Smooth muscle cell (in vitro differentiated cells): ENCODE measurements at regions not wholly inside any gene's neighbourhood (a gene's known extent, or its start where the extent isn't known, plus 50 kb on each side); places are given as distances from the start of the nearest gene placed in this dataset.

Experiments
- DNase-seq: peaks from one replicate; lab custom pipeline; 2025; ENCODE audit not compliant: unreplicated experiment; lab: John Stamatoyannopoulos, UW
- H2AFZ ChIP-seq: fragments of 200-600 bp; sonication (generic); 2 replicates; pipeline ENCODE4 v1.6.0; 2016; ENCODE audit warnings: antibody characterized with exemption, low read depth, mild to moderate bottlenecking
- H3F3A ChIP-seq: fragments of 200-600 bp; sonication (generic); 2 replicates; pipeline ENCODE4 v1.6.0; 2017; ENCODE audit warnings: antibody characterized with exemption, low read depth
- H3K27ac ChIP-seq: fragments of 200-600 bp; sonication (generic); 2 replicates; pipeline ENCODE4 v1.5.1; 2016; ENCODE audit warnings: low read depth, mild to moderate bottlenecking
- H3K27me3 ChIP-seq: fragments of 200-600 bp; sonication (generic); 2 replicates; pipeline ENCODE4 v1.6.1; 2016; ENCODE audit warnings: low read depth, mild to moderate bottlenecking
- H3K36me3 ChIP-seq: fragments of 200-600 bp; sonication (generic); 2 replicates; pipeline ENCODE4 v1.5.1; 2016; ENCODE audit warnings: low read depth
- H3K4me1 ChIP-seq: fragments of 200-600 bp; sonication (generic); 2 replicates; pipeline ENCODE4 v1.5.1; 2016; ENCODE audit warnings: low read depth
- H3K4me2 ChIP-seq: fragments of 200-600 bp; sonication (generic); 2 replicates; pipeline ENCODE4 v1.6.0; 2016; ENCODE audit warnings: mild to moderate bottlenecking
- H3K4me3 ChIP-seq: fragments of 200-600 bp; sonication (generic); 2 replicates; pipeline ENCODE4 v1.5.1; 2016; ENCODE audit warnings: mild to moderate bottlenecking
- H3K79me2 ChIP-seq: fragments of 200-600 bp; sonication (generic); 2 replicates; pipeline ENCODE4 v1.6.0; 2016; ENCODE audit warnings: low read depth, mild to moderate bottlenecking
- H3K9ac ChIP-seq: fragments of 200-600 bp; sonication (generic); 2 replicates; pipeline ENCODE4 v1.6.0; 2016; ENCODE audit warnings: low read depth
- H3K9me3 ChIP-seq: fragments of 200-600 bp; sonication (generic); replicated peaks from 2 replicates; pipeline ENCODE4 v1.5.1; 2016; ENCODE audit warnings: low read depth
- H4K20me1 ChIP-seq: fragments of 200-600 bp; sonication (generic); 2 replicates; pipeline ENCODE4 v1.6.0; 2016; ENCODE audit warnings: low read depth
- CTCF ChIP-seq: fragments of 200-600 bp; sonication (generic); IDR thresholded peaks from 2 replicates; pipeline ENCODE4 v1.5.1; 2017; ENCODE audit warnings: borderline replicate concordance, mild to moderate bottlenecking, antibody characterized with exemption; ENCODE audit not compliant: insufficient read depth, poor library complexity, severe bottlenecking
- WGBS: methylation state at CpG from one replicate; pipeline ENCODE4 v1.1.7; 2016; ENCODE audit warnings: low lambda C conversion rate; 5-methylcytosine and 5-hydroxymethylcytosine counted together

DNA sequence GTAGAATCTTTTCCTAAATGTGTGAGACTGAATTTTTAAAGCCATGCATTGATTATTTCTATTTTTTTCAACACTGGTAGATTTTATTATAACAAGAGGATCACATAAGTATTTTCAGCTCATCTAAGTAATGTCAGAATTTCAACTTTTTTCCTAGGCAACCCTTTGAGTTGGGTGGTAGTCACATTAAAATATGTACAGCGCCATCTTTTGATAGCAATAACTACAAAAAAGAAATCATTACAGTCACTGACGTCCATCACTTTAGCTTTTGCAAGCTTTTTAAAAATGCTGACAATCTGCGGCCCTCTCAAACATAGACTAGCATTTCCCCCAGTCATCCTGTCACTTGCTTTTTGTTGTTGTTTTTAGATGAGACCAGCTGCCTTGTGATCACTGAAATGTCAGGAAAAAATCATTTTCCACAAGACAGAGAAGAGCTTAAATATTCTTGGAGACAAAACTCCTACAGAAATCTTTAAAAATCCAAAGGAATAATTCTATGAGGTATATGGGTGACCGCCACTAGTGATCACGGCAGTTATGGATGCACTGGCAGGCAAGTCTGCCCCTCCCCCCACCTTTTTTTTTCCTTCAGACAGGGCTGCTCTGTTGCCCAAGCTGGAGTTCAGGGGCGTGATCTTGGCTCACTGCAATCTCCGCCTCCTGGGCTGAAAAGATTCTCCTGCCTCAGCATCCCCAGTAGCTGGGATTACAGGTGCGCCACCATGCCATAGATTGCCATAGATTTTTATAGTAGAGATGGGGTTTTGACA, 384.0 kb upstream of the KCNMB2 start:
- H3K79me2 ChIP-seq = no peaks in the 10 kb centered on the region
- DNase-seq = no peak
- H3K4me3 ChIP-seq = no peak overlapping the region
- peaks cover 3% of the 10 kb centered on the region for H3K4me1 ChIP-seq
- no peaks in the 10 kb centered on the region for H3K9me3 ChIP-seq
- WGBS = 93% methylated on average over 8 of the region's 8 CpGs
- TF ChIP-seq CTCF = no peak
- no peaks in the 10 kb centered on the region for H4K20me1 ChIP-seq
- H3K9ac ChIP-seq = no peak overlapping the region
- no peaks in the 10 kb centered on the region for H3K27me3 ChIP-seq
- no peak overlapping the region for H3K4me2 ChIP-seq
- H3F3A ChIP-seq = no peaks in the 10 kb centered on the region
- no peak overlapping the region for H3K27ac ChIP-seq
- H2AFZ ChIP-seq = no peak overlapping the region
- no peaks in the 10 kb centered on the region for H3K36me3 ChIP-seq

- Histone ChIP-seq H3K27me3 (no peaks in the 10 kb centered on the region), H3K27ac (no peak overlapping the region), H2AFZ (no peak overlapping the region), H3K9ac (no peak overlapping the region), H3F3A (no peaks in the 10 kb centered on the region), H4K20me1 (no peaks in the 10 kb centered on the region), H3K36me3 (no peaks in the 10 kb centered on the region), H3K4me1 (no peaks in the 10 kb centered on the region), H3K4me3 (no peak overlapping the region), H3K79me2 (no peaks in the 10 kb centered on the region), H3K4me2 (no peak overlapping the region), H3K9me3 (no peaks in the 10 kb centered on the region)
- no peak for TF ChIP-seq CTCF
- DNase-seq = no peak
Measured at GRCh38 chr3:178152988-178153387, 383.2 kb upstream of the KCNMB2 start.

DNA sequence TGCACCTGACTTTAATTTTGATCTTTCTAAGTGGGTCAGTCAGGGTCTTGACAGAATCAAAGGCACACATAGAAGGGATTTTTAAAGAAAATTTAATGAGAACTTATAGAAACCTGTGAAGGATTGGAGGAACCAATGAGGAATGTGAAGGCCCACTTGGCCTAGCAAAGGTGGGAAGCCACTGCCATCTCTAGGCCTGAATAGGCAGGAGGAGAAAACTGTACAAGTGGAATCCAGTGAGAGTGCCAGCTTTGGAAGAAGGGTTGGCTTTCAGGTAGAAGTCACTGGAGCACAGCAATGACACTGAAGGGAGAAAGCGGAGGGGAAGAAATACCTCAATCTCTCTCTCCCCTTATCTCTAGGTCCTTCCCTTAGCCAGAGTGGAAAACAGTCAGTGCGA, 380.7 kb upstream of the KCNMB2 start:
- TF ChIP-seq CTCF = no peak
- Histone ChIP-seq H3K79me2 (no peaks in the 10 kb centered on the region), H3K27ac (no peak overlapping the region), H3K4me2 (no peak overlapping the region), H2AFZ (no peak overlapping the region), H3K36me3 (no peaks in the 10 kb centered on the region), H3K4me1 (peaks cover 5% of the 10 kb centered on the region), H4K20me1 (no peaks in the 10 kb centered on the region), H3F3A (no peaks in the 10 kb centered on the region), H3K9ac (no peak overlapping the region), H3K4me3 (no peak overlapping the region), H3K27me3 (no peaks in the 10 kb centered on the region), H3K9me3 (no peaks in the 10 kb centered on the region)
- WGBS = 92% methylated on average over 2 of the region's 2 CpGs
- DNase-seq = no peak

DNA sequence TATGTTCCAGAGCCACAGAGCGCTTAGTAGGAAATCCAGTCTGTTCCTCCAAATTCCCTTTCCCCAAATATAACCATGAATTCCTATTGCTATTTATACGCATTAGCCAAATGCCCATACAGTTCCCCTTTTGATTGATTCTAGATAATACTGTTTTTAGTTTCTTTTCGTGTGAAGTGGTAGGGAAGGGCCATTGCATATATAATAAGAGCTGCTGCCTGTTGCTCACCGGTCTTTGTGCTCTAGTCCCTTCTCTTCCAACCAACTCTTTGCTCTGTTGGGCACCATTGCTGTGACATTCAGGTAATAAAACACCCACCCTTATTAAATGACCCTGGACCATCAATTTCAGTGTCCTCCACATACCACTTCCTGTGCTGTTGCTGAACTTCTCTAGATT, 379.9 kb upstream of the KCNMB2 start:
- Histone ChIP-seq H3K9me3 (no peaks in the 10 kb centered on the region), H3K4me3 (no peak overlapping the region), H3K4me1 (peaks cover 5% of the 10 kb centered on the region), H3K4me2 (no peak overlapping the region), H3K27me3 (no peaks in the 10 kb centered on the region), H3F3A (no peaks in the 10 kb centered on the region), H2AFZ (no peak overlapping the region), H4K20me1 (no peaks in the 10 kb centered on the region), H3K79me2 (no peaks in the 10 kb centered on the region), H3K36me3 (no peaks in the 10 kb centered on the region), H3K27ac (no peak overlapping the region), H3K9ac (no peak overlapping the region)
- no peak for DNase-seq
- WGBS = 72% methylated on average over 4 of the region's 4 CpGs
- no peak for TF ChIP-seq CTCF
